Ishikawa (cell line): ENCODE measurements at regions not wholly inside any gene's neighbourhood (a gene's known extent, or its start where the extent isn't known, plus 50 kb on each side); places are given as distances from the start of the nearest gene placed in this dataset.

Source experiments
- CEBPB ChIP-seq: IDR thresholded peaks from 2 replicates; pipeline ENCODE4 v1.6.1; 2012
- CREB1 ChIP-seq: IDR thresholded peaks from 2 replicates; pipeline ENCODE4 v1.6.1; 2012; ENCODE audit warnings: low read depth
- EP300 ChIP-seq: IDR thresholded peaks from 2 replicates; pipeline ENCODE4 v1.6.1; 2012; ENCODE audit warnings: borderline replicate concordance
- MAX ChIP-seq: IDR thresholded peaks from 2 replicates; pipeline ENCODE4 v1.6.1; 2012
- NFIC ChIP-seq: IDR thresholded peaks from 2 replicates; pipeline ENCODE4 v1.6.1; 2012
- REST ChIP-seq: IDR thresholded peaks from 2 replicates; pipeline ENCODE4 v1.6.1; 2012; ENCODE audit warnings: low read depth, mild to moderate bottlenecking
- TAF1 ChIP-seq: IDR thresholded peaks from 2 replicates; pipeline ENCODE4 v1.6.1; 2012; ENCODE audit warnings: low read depth, mild to moderate bottlenecking
- TCF12 ChIP-seq: IDR thresholded peaks from 2 replicates; pipeline ENCODE4 v1.6.1; 2012; ENCODE audit warnings: low read depth
- TEAD4 ChIP-seq: IDR thresholded peaks from 2 replicates; pipeline ENCODE4 v1.6.1; 2012
- YY1 ChIP-seq: IDR thresholded peaks from 2 replicates; pipeline ENCODE4 v1.6.1; 2012; ENCODE audit warnings: low read depth

- TF ChIP-seq EP300 (no peak), YY1 (no peak), TCF12 (no peak), REST (no peak), CREB1 (no peak), NFIC (no peak), MAX (no peak), TEAD4 (no peak), CEBPB (no peak), TAF1 (no peak)
Measured at GRCh38 chr5:40360685-40361084, 319.0 kb upstream of the PTGER4 start.
